ENCODE measurements at regions not wholly inside any gene's neighbourhood (a gene's known extent, or its start where the extent isn't known, plus 50 kb on each side); places are given as distances from the start of the nearest gene placed in this dataset.

DNA sequence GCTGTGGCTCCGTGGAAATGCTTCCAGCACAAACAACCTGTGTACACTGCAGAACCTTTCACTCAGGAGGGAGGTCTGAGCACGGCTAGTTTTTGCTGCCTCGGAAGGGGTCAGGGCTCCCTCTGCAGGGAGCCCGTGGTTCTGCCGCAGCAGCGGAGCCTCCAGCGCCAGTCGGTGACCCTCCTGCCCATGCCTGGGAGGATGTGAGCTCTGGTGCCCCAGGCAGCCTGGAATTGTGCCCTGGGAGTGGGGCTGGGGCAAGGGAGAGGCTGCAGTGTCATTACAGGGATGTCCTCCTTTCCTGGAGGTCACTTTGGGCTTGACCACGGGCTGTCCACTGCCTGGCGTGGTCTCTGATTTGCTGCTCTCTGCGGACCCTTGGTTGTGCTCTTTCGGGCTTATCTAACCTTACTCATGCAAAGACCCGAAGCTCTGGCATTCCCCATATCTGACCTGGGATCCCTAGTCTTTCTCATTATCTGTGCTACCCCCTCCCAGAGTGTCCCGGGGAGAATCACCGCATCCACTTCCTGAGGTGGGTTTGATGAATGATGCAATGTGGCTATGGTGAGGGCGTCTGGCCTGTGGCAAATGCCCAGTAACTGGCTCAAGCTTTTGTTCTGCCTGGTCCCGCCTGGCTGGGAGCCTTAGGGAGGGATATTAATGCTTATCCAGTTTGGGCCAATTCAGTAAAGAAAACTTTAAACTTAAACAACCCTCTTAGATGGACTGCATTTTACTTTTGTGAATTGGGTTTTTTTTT is 59.6 kb upstream of the TAGAP start:
- Histone ChIP-seq H3K9me3 (no peaks in the 10 kb centered on the region), H3K36me3 (no peaks in the 10 kb centered on the region), H3K27me3 (peaks cover 0 to 6% of the 10 kb centered on the region in 2 donors), H3K27ac (no peak overlapping the region), H3K4me3 (no peak overlapping the region), H3K4me1 (peaks cover 3 to 42% of the 10 kb centered on the region in 2 donors)
- TF ChIP-seq, protein P1, sequence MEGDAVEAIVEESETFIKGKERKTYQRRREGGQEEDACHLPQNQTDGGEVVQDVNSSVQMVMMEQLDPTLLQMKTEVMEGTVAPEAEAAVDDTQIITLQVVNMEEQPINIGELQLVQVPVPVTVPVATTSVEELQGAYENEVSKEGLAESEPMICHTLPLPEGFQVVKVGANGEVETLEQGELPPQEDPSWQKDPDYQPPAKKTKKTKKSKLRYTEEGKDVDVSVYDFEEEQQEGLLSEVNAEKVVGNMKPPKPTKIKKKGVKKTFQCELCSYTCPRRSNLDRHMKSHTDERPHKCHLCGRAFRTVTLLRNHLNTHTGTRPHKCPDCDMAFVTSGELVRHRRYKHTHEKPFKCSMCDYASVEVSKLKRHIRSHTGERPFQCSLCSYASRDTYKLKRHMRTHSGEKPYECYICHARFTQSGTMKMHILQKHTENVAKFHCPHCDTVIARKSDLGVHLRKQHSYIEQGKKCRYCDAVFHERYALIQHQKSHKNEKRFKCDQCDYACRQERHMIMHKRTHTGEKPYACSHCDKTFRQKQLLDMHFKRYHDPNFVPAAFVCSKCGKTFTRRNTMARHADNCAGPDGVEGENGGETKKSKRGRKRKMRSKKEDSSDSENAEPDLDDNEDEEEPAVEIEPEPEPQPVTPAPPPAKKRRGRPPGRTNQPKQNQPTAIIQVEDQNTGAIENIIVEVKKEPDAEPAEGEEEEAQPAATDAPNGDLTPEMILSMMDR (IDR thresholded peaks at IDR 0.05): peak; percentile 90 to 96
- DNase-seq (peak in 3 of 4 donors; percentile 70 to 94 (median 71)), ATAC-seq (peak; percentile 93)
- intact Hi-C loops (cut with DNase I): loop anchor here in 1 of 2 donors (5.0 kb wide), 1 partner anchor 62 kb away; the partner anchor contains the start of gene TAGAP

- intact Hi-C loops (cut with DNase I): loop anchor here in 1 of 2 donors (5.0 kb wide), 1 partner anchor 61 kb away; the partner anchor contains the start of gene TAGAP
- no peak for DNase-seq
Measured at GRCh38 chr6:159103396-159104162, 58.8 kb upstream of the TAGAP start.

DNA sequence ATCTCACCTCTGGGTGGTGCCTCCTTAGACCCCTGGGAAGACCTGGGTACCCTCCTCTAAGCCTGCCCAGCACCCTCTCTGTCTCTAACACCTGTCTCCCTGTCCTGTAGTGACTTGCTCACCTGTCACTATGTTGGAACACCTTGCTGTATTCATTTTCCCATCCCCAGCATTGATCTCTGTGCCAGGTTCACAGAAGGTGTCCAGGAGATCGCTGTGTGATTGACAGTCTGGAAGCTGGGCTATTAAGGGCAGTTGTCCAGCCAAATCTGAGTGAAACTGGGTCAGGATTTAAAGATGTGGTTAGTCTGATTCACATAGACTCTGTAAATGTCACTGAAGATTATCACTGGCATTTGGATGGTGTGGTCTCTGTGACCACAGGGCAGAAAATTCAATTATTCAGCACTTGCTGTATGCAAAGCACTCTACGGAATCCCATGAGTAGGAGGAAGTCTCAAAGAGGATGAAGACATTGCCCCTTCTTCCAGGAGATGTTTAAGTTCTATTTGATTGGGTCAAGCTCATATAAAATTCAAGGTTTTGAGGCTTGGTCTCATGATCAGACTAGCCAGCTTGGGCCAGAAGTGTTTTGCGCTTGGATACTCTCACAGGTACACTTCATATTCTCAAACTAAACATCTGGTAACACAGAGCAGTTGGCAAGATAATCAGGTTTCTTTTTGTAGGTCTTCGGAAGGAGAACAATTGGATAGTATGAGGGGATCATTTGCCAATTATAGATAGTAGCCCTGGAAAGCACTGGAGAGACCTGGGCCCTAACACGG is 57.8 kb upstream of the TAGAP start:
- Histone ChIP-seq H3K27ac (no peak overlapping the region), H3K4me3 (no peak overlapping the region), H3K9me3 (no peaks in the 10 kb centered on the region), H3K36me3 (no peaks in the 10 kb centered on the region), H3K4me1 (peaks cover 3 to 51% of the 10 kb centered on the region in 2 donors), H3K27me3 (peaks cover 0 to 6% of the 10 kb centered on the region in 2 donors)
- DNase-seq (no peak), ATAC-seq (no peak)
- intact Hi-C loops (cut with DNase I): loop anchor here in 1 of 2 donors (5.0 kb wide), 1 partner anchor 60 kb away; the partner anchor contains the start of gene TAGAP
- TF ChIP-seq, protein P1 (IDR thresholded peaks at IDR 0.05): no peak

More at GRCh38 chr6:159103396-159104162, 58.8 kb upstream of the TAGAP start:
- Histone ChIP-seq H3K27me3 (peaks cover 0 to 6% of the 10 kb centered on the region in 2 donors), H3K4me3 (no peak overlapping the region), H3K27ac (no peak overlapping the region), H3K9me3 (no peaks in the 10 kb centered on the region), H3K4me1 (peaks cover 3 to 50% of the 10 kb centered on the region in 2 donors), H3K36me3 (no peaks in the 10 kb centered on the region)
- no peak for ATAC-seq
- TF ChIP-seq, protein P1 (IDR thresholded peaks at IDR 0.05): no peak

GRCh38 chr6:159101656-159102055 is 56.9 kb upstream of the TAGAP start:
- Histone ChIP-seq H3K27me3 (peaks cover 0 to 6% of the 10 kb centered on the region in 2 donors), H3K4me1 (peaks cover 3 to 42% of the 10 kb centered on the region in 2 donors), H3K36me3 (no peaks in the 10 kb centered on the region), H3K27ac (no peak overlapping the region), H3K4me3 (no peak overlapping the region), H3K9me3 (no peaks in the 10 kb centered on the region)
- intact Hi-C loops (cut with DNase I): loop anchor here in 1 of 2 donors (5.0 kb wide), 1 partner anchor 59 kb away; the partner anchor contains the start of gene TAGAP
- TF ChIP-seq, protein P1 (IDR thresholded peaks at IDR 0.05): no peak
- DNase-seq: no peak
- no peak for ATAC-seq

All from left lung (tissue), 4 donors.